Neural cell (in vitro differentiated cells): ENCODE measurements at regions not wholly inside any gene's neighbourhood (a gene's known extent, or its start where the extent isn't known, plus 50 kb on each side); places are given as distances from the start of the nearest gene placed in this dataset.
A peak's percentile ranks its signal among the peaks of the same experiment; 100 is the strongest.

ENCODE experiments used
- H2AFZ ChIP-seq: fragments of 200-600, 300-800 bp; sonication (generic), shearing (Covaris generic); 2 replicates; pipeline ENCODE4 v1.6.0; 2014; ENCODE audit warnings: low read depth, mild to moderate bottlenecking, antibody characterized with exemption, low read length, moderate library complexity
- H3F3A ChIP-seq: fragments of 200-600 bp; shearing (Covaris generic); 2 replicates; pipeline ENCODE4 v1.6.1; 2016; ENCODE audit warnings: mild to moderate bottlenecking, moderate library complexity, mixed read lengths, antibody characterized with exemption, low read length; ENCODE audit not compliant: insufficient read depth, poor library complexity, severe bottlenecking
- H3K27ac ChIP-seq: fragments of 200-600, 300-800 bp; sonication (generic), shearing (Covaris generic); 2 replicates; pipeline ENCODE4 v1.5.1; 2014; ENCODE audit warnings: mild to moderate bottlenecking, low read length, moderate library complexity
- H3K27me3 ChIP-seq: fragments of 300-800, 200-600 bp; sonication (generic), shearing (Covaris generic); 2 replicates; pipeline ENCODE4 v1.6.0; 2014; ENCODE audit warnings: mild to moderate bottlenecking, low read depth, low read length, moderate library complexity; ENCODE audit not compliant: insufficient read depth
- H3K36me3 ChIP-seq: fragments of 300-800, 200-600 bp; sonication (generic), shearing (Covaris generic); 2 replicates; pipeline ENCODE4 v1.5.1; 2014; ENCODE audit warnings: mild to moderate bottlenecking, antibody characterized with exemption, low read length, moderate library complexity; ENCODE audit not compliant: insufficient read depth
- H3K4me2 ChIP-seq: fragments of 300-800, 200-600 bp; sonication (generic), shearing (Covaris generic); 2 replicates; pipeline ENCODE4 v1.6.0; 2014; ENCODE audit warnings: mild to moderate bottlenecking, low read length
- H3K4me3 ChIP-seq: fragments of 300-800, 200-600 bp; sonication (generic), shearing (Covaris generic); 2 replicates; pipeline ENCODE4 v1.5.1; 2014; ENCODE audit warnings: mild to moderate bottlenecking, low read length, moderate library complexity
- H3K79me2 ChIP-seq: fragments of 200-600 bp; shearing (Covaris generic); replicated peaks from 2 replicates; pipeline ENCODE4 v1.6.0; 2014; ENCODE audit warnings: mild to moderate bottlenecking, low read length, moderate library complexity; ENCODE audit not compliant: insufficient read depth
- H3K9ac ChIP-seq: fragments of 300-800, 200-600 bp; sonication (generic), shearing (Covaris generic); 2 replicates; pipeline ENCODE4 v1.6.1; 2016; ENCODE audit warnings: mild to moderate bottlenecking, low read length, mixed read lengths
- H3K9me2 ChIP-seq: fragments of 200-600 bp; shearing (Covaris generic); 2 replicates; pipeline ENCODE4 v1.6.1; 2016; ENCODE audit warnings: mild to moderate bottlenecking, low read length, mixed read lengths; ENCODE audit not compliant: insufficient read depth
- H3K9me3 ChIP-seq: fragments of 200-600, 300-800 bp; sonication (generic), shearing (Covaris generic); 2 replicates; pipeline ENCODE4 v1.6.1; 2016; ENCODE audit warnings: mild to moderate bottlenecking, mixed run types, low read length, moderate library complexity, mixed read lengths
- H4K20me1 ChIP-seq: fragments of 200-600 bp; shearing (Covaris generic); 2 replicates; pipeline ENCODE4 v1.6.1; 2016; ENCODE audit warnings: mild to moderate bottlenecking, mixed run types; ENCODE audit not compliant: insufficient read depth
- EP300 ChIP-seq: fragments of 450-650 bp; conservative IDR thresholded peaks from 2 replicates; pipeline ENCODE4 v1.6.1; 2014; ENCODE audit warnings: antibody characterized with exemption, mild to moderate bottlenecking, moderate library complexity; ENCODE audit not compliant: poor library complexity, severe bottlenecking
- EZH2 ChIP-seq: fragments of 200-600, 300-800 bp; shearing (Covaris generic), sonication (generic); IDR thresholded peaks from 2 replicates; pipeline ENCODE4 v1.6.1; 2014; ENCODE audit warnings: antibody characterized with exemption, low read length, borderline replicate concordance, mild to moderate bottlenecking; ENCODE audit not compliant: insufficient read depth, poor library complexity, severe bottlenecking
- MXI1 ChIP-seq: fragments of 450-650 bp; conservative IDR thresholded peaks from 2 replicates; pipeline ENCODE4 v1.6.1; 2014; ENCODE audit warnings: antibody characterized with exemption, mild to moderate bottlenecking; ENCODE audit not compliant: poor library complexity, severe bottlenecking
- POLR2AphosphoS5 ChIP-seq: IDR thresholded peaks from 2 replicates; pipeline ENCODE4 v1.6.1; 2012
- RAD21 ChIP-seq: fragments of 450-650 bp; conservative IDR thresholded peaks from 2 replicates; pipeline ENCODE4 v1.6.1; 2014; ENCODE audit warnings: antibody characterized with exemption, mild to moderate bottlenecking, moderate library complexity
- SMC3 ChIP-seq: fragments of 450-650 bp; conservative IDR thresholded peaks from 2 replicates; pipeline ENCODE4 v1.6.1; 2014; ENCODE audit warnings: antibody characterized with exemption, mild to moderate bottlenecking, moderate library complexity; ENCODE audit not compliant: poor library complexity
- TAF1 ChIP-seq: IDR thresholded peaks from 2 replicates; pipeline ENCODE4 v1.6.1; 2012; ENCODE audit warnings: low read depth
- TF ChIP-seq, protein P1 (sequence below): IDR thresholded peaks from 2 replicates; pipeline ENCODE4 v1.6.1; 2012; ENCODE audit warnings: borderline replicate concordance
- TF ChIP-seq, protein P2 (sequence below): fragments of 450-650 bp; IDR thresholded peaks from 2 replicates; pipeline ENCODE4 v1.5.1; 2014; ENCODE audit warnings: antibody characterized with exemption, mild to moderate bottlenecking, moderate library complexity; ENCODE audit not compliant: poor library complexity, severe bottlenecking

DNA sequence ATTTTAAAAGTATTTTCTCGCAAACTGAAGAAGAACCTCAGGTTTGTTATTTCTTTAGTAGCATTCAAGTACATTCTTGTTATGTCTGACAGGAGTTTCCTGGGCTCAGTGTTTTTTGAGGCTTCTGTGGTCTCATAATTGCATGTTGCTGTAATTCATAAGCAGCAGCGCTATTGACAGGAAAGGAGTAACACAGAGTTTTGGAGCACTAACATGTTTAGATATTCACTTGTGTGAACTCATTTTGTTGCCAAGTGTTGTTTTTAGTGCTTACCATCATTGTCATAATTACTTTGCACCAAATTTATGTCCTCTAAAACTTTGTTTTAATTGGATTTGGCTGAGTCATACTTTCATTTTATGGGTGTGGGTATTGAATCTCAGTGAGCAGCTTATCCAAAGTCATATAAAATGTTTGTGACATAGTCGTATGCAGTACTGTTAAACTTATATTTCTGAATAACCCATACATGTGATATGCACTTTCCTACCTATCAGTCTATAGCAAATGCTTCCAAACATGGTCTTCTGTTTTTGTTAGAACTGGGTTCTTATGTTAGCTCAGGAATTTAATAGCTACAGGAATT, 358.7 kb upstream of the CTSO start:
- no peaks in the 10 kb centered on the region for H3F3A ChIP-seq
- H3K9me3 ChIP-seq, result no peaks in the 10 kb centered on the region
- no peaks in the 10 kb centered on the region for H3K9me2 ChIP-seq
- no peaks in the 10 kb centered on the region for H3K36me3 ChIP-seq
- no peak for TF ChIP-seq EP300
- TF ChIP-seq POLR2AphosphoS5, result peak; percentile 20
- H3K9ac ChIP-seq, result no peak overlapping the region
- H3K79me2 ChIP-seq, result no peaks in the 10 kb centered on the region
- no peak overlapping the region for H3K4me3 ChIP-seq
- no peak overlapping the region for H3K27ac ChIP-seq
- H2AFZ ChIP-seq, result no peak overlapping the region
- H3K4me2 ChIP-seq, result no peak overlapping the region
- no peaks in the 10 kb centered on the region for H3K27me3 ChIP-seq
- no peaks in the 10 kb centered on the region for H4K20me1 ChIP-seq

GRCh38 chr4:156309031-156309430, 355.4 kb upstream of the CTSO start:
- H3K27ac ChIP-seq, result no peak overlapping the region
- no peaks in the 10 kb centered on the region for H3K27me3 ChIP-seq
- H3K9me2 ChIP-seq, result no peaks in the 10 kb centered on the region
- H3K79me2 ChIP-seq, result no peaks in the 10 kb centered on the region
- H3K9me3 ChIP-seq, result no peaks in the 10 kb centered on the region
- H3K36me3 ChIP-seq, result no peaks in the 10 kb centered on the region
- H3K9ac ChIP-seq, result no peak overlapping the region
- TF ChIP-seq, protein P1, sequence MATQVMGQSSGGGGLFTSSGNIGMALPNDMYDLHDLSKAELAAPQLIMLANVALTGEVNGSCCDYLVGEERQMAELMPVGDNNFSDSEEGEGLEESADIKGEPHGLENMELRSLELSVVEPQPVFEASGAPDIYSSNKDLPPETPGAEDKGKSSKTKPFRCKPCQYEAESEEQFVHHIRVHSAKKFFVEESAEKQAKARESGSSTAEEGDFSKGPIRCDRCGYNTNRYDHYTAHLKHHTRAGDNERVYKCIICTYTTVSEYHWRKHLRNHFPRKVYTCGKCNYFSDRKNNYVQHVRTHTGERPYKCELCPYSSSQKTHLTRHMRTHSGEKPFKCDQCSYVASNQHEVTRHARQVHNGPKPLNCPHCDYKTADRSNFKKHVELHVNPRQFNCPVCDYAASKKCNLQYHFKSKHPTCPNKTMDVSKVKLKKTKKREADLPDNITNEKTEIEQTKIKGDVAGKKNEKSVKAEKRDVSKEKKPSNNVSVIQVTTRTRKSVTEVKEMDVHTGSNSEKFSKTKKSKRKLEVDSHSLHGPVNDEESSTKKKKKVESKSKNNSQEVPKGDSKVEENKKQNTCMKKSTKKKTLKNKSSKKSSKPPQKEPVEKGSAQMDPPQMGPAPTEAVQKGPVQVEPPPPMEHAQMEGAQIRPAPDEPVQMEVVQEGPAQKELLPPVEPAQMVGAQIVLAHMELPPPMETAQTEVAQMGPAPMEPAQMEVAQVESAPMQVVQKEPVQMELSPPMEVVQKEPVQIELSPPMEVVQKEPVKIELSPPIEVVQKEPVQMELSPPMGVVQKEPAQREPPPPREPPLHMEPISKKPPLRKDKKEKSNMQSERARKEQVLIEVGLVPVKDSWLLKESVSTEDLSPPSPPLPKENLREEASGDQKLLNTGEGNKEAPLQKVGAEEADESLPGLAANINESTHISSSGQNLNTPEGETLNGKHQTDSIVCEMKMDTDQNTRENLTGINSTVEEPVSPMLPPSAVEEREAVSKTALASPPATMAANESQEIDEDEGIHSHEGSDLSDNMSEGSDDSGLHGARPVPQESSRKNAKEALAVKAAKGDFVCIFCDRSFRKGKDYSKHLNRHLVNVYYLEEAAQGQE, result no peak
- TF ChIP-seq, protein P2, sequence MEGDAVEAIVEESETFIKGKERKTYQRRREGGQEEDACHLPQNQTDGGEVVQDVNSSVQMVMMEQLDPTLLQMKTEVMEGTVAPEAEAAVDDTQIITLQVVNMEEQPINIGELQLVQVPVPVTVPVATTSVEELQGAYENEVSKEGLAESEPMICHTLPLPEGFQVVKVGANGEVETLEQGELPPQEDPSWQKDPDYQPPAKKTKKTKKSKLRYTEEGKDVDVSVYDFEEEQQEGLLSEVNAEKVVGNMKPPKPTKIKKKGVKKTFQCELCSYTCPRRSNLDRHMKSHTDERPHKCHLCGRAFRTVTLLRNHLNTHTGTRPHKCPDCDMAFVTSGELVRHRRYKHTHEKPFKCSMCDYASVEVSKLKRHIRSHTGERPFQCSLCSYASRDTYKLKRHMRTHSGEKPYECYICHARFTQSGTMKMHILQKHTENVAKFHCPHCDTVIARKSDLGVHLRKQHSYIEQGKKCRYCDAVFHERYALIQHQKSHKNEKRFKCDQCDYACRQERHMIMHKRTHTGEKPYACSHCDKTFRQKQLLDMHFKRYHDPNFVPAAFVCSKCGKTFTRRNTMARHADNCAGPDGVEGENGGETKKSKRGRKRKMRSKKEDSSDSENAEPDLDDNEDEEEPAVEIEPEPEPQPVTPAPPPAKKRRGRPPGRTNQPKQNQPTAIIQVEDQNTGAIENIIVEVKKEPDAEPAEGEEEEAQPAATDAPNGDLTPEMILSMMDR, result no peak
- TF ChIP-seq MXI1, result no peak
- no peak for TF ChIP-seq SMC3
- no peak for TF ChIP-seq EP300
- TF ChIP-seq EZH2, result no peak
- TF ChIP-seq POLR2AphosphoS5, result no peak
- TF ChIP-seq RAD21, result no peak
- TF ChIP-seq TAF1, result no peak
- H4K20me1 ChIP-seq, result no peaks in the 10 kb centered on the region
- H3F3A ChIP-seq, result no peaks in the 10 kb centered on the region
- H2AFZ ChIP-seq, result no peak overlapping the region
- H3K4me2 ChIP-seq, result no peak overlapping the region
- H3K4me3 ChIP-seq, result no peak overlapping the region

- TF ChIP-seq, protein P1, result peak; percentile 45
- TF ChIP-seq EP300, result peak; percentile 90
- TF ChIP-seq, protein P2, result no peak
- peak; percentile 63 for TF ChIP-seq POLR2AphosphoS5
- no peaks in the 10 kb centered on the region for H4K20me1 ChIP-seq
- no peaks in the 10 kb centered on the region for H3K9me3 ChIP-seq
- no peak overlapping the region for H3K9ac ChIP-seq
- no peak overlapping the region for H3K4me3 ChIP-seq
- no peaks in the 10 kb centered on the region for H3K36me3 ChIP-seq
- no peaks in the 10 kb centered on the region for H3K27me3 ChIP-seq
- no peaks in the 10 kb centered on the region for H3K79me2 ChIP-seq
- no peaks in the 10 kb centered on the region for H3F3A ChIP-seq
- no peak overlapping the region for H3K27ac ChIP-seq
- no peak overlapping the region for H2AFZ ChIP-seq
- H3K9me2 ChIP-seq, result no peaks in the 10 kb centered on the region
- no peak overlapping the region for H3K4me2 ChIP-seq
These were observed 350.0 kb upstream of the CTSO start for GRCh38 chr4:156303708-156304107.
